ENCODE measurements at regions not wholly inside any gene's neighbourhood (a gene's known extent, or its start where the extent isn't known, plus 50 kb on each side); places are given as distances from the start of the nearest gene placed in this dataset.
"Not testable (repeated sequence)": the region's sequence is repeated elsewhere in the genome, so short reads cannot be mapped to it uniquely, and the experiment has no call there.

GRCh38 chr9:26562338-26562737 is 330.3 kb downstream of the CAAP1 start:
- DNase-seq = no peak

- DNase-seq = no peak
These were observed 330.7 kb downstream of the CAAP1 start for GRCh38 chr9:26561928-26562327.

- no peak for DNase-seq
These were observed 333.1 kb downstream of the CAAP1 start for GRCh38 chr9:26559506-26559905.

- no peak for DNase-seq
These were observed 340.6 kb downstream of the CAAP1 start for GRCh38 chr9:26551971-26552370.

- DNase-seq = no peak
These were observed 341.2 kb downstream of the CAAP1 start for GRCh38 chr9:26551451-26551850.

GRCh38 chr9:26548781-26549290 is 343.8 kb downstream of the CAAP1 start:
- no peak for DNase-seq

GRCh38 chr9:26539867-26540493 is 352.6 kb downstream of the CAAP1 start:
- DNase-seq = no peak

- no peak for DNase-seq
These were observed 355.4 kb downstream of the CAAP1 start for GRCh38 chr9:26537211-26537610.

- no peak for DNase-seq
These were observed 357.5 kb downstream of the CAAP1 start for GRCh38 chr9:26535151-26535550.

- DNase-seq = no peak
These were observed 361.8 kb downstream of the CAAP1 start for GRCh38 chr9:26530841-26531240.

GRCh38 chr9:26527931-26528330 is 364.7 kb downstream of the CAAP1 start:
- no peak for DNase-seq

- DNase-seq = no peak
These were observed 368.3 kb downstream of the CAAP1 start for GRCh38 chr9:26524267-26524666.

GRCh38 chr9:26523577-26523976 is 369.0 kb downstream of the CAAP1 start:
- DNase-seq = no peak

- no peak for DNase-seq
These were observed 372.5 kb downstream of the CAAP1 start for GRCh38 chr9:26520141-26520540.

- DNase-seq = no peak
These were observed 375.7 kb downstream of the CAAP1 start for GRCh38 chr9:26516773-26517343.

GRCh38 chr9:26513730-26514129 is 378.9 kb downstream of the CAAP1 start:
- no peak for DNase-seq

- DNase-seq = no peak
These were observed 382.5 kb downstream of the CAAP1 start for GRCh38 chr9:26510137-26510536.

GRCh38 chr9:26508897-26509296 is 383.7 kb downstream of the CAAP1 start:
- DNase-seq = no peak

- DNase-seq = no peak
These were observed 388.5 kb downstream of the CAAP1 start for GRCh38 chr9:26504057-26504456.

GRCh38 chr9:26502311-26502710 is 390.3 kb downstream of the CAAP1 start:
- no peak for DNase-seq

- no peak for DNase-seq
These were observed 392.1 kb downstream of the CAAP1 start for GRCh38 chr9:26500471-26500870.

GRCh38 chr9:26492608-26493521 is 399.7 kb downstream of the CAAP1 start:
- not testable (repeated sequence) for DNase-seq

- not testable (repeated sequence) for DNase-seq
These were observed 400.5 kb downstream of the CAAP1 start for GRCh38 chr9:26491922-26492607.

All from inflammatory macrophage treated with lipopolysaccharide for 1 hour (primary cell).